ENCODE measurements at regions not wholly inside any gene's neighbourhood (a gene's known extent, or its start where the extent isn't known, plus 50 kb on each side); places are given as distances from the start of the nearest gene placed in this dataset.

DNA sequence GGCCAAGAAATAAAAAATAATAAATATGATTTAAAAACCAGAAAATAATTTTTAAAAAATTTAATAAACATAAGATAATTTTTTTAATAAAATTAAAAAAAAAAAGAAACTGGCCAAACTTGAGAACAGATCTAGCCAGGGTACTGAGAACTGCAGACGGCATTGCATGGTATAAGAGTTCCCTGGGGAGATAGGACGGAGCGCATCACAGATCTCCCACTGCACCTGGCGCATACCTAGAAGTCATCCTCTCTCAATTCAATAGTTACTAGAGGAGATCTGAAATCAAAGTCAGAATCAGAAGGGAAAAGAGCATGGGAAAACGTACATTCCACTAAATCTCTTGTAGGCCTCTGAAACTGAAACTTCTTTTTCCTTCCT is 58.9 kb upstream of the BCL2L14 start:
- TF ChIP-seq, protein P1, sequence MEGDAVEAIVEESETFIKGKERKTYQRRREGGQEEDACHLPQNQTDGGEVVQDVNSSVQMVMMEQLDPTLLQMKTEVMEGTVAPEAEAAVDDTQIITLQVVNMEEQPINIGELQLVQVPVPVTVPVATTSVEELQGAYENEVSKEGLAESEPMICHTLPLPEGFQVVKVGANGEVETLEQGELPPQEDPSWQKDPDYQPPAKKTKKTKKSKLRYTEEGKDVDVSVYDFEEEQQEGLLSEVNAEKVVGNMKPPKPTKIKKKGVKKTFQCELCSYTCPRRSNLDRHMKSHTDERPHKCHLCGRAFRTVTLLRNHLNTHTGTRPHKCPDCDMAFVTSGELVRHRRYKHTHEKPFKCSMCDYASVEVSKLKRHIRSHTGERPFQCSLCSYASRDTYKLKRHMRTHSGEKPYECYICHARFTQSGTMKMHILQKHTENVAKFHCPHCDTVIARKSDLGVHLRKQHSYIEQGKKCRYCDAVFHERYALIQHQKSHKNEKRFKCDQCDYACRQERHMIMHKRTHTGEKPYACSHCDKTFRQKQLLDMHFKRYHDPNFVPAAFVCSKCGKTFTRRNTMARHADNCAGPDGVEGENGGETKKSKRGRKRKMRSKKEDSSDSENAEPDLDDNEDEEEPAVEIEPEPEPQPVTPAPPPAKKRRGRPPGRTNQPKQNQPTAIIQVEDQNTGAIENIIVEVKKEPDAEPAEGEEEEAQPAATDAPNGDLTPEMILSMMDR (IDR thresholded peaks at IDR 0.05) = no peak
- TF ChIP-seq ZFX (IDR thresholded peaks at IDR 0.05; ENCODE audit: borderline replicate concordance) = no peak

All from 22Rv1 (cell line).